Glomerular endothelial cell (primary cell): ENCODE measurements at regions not wholly inside any gene's neighbourhood (a gene's known extent, or its start where the extent isn't known, plus 50 kb on each side); places are given as distances from the start of the nearest gene placed in this dataset.

Source experiments
- DNase-seq: peaks from one replicate; pipeline ENCODE4 v3.0.0-alpha.2; 2011; ENCODE audit warnings: low read depth, low spot score; ENCODE audit errors: extremely low read depth

GRCh38 chr1:110766336-110766647 lies 91.6 kb upstream of the KCNA3 start:
- DNase-seq: no peak

DNA sequence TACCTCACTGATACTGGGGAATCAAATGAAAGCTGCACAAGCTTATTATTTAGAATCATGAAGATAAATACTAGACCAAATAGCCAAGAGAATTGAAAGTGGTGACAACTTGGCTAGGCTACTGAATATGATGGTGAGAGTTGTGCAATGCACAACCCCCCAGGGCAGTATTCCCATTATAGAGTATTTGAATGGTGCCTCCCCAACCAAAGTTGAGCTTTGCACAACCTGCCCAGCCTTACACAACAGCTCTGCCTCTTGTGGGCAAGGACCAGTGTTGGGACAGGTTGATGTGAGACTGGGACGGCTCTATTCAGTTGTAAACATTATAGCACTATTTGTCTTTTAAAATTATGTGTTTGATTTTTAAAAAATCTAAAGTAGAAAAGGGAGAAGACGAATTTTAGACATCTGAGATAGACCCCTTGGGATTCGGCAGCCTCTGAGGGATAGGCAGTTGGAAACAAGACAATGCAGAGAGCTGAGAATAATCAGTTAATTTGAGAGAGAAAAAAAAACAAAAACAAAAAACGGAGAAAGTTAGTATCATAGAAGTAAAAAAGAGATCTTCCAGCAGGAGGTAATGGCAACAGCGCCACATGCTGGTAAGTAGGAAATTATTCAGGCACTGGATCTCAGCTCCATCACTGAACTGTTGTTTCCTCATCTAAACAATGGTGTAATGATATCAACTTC lies 91.0 kb upstream of the KCNA3 start:
- DNase-seq: no peak

DNA sequence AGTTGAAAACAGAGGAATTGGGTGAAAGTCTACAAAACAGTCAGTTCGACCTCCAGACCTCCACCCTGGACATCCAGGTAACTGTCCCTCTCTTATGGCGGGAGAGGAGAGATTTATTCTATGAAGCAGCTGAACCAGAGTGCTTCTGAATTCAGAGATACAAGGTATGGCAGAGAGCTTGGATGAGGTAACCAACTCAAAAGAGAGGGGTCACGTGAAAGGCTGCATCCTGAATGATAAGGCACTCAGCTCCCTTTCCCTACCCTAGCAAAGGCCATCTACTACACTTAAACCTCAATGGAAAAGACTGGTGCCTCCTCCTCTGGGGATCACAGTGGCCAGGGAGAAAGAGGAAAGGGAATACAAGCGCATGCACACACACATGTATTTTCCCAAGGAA lies 88.4 kb upstream of the KCNA3 start:
- no peak for DNase-seq

GRCh38 chr1:110760321-110760720 lies 85.6 kb upstream of the KCNA3 start:
- no peak for DNase-seq

GRCh38 chr1:110756506-110756905 lies 81.8 kb upstream of the KCNA3 start:
- DNase-seq: no peak

DNA sequence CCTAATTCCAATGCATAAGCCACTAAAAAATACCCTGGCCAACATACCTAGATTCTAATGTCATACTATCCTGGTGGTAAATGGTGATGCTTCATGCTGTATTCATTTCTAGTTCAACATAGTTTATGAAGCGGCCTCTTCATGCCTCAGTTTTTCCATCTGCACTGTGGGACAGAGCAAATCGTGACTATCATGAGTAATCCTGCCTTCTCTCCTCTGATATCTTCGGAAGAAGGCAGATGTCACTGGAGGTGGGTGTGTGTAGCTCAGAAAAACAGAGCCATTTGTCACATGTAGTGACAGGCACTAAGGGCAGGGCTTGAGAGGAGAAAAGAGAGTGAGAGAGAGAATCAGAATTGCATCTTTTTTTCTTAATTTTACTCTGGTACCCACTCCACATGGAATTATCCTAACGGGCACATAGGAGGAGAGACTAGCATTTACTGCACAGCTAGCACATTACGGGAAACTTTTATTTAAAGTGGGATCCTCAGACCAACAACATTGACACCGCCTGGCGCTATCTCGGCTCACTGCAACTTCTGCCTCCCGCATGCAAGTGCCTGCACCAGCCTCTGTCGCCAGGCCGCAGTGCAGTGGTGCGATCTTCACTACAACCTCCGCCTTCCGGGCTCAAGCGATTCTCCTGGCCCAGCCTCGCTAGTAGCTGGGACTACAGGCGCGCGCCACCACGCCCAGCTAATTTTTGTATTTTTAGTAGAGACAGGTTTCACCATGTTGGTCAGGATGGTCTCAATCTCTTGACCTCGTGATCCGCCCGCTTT lies 78.4 kb upstream of the KCNA3 start:
- no peak for DNase-seq

DNA sequence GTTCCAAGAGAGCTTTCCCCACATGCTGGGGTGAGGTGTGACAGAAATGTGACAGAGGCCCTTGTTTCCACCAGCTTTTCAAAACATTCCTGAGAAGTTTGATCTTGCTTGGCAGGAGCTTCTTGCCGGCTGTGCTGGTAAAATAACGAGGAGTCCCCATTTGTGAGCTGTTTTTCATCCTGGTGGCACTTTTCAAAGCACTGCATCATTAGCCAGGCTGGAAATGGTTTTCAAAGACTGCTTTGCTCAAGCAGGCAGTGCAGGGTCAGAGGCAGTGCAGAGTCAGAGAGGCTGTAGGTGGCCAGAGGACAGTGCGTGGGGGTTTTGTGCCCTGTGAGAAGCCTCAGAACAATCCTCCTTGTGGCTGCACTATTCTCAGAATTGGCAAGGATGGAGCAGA lies 75.8 kb upstream of the KCNA3 start:
- no peak for DNase-seq

- DNase-seq: no peak
Measured at GRCh38 chr1:110749960-110750359, 75.2 kb upstream of the KCNA3 start.

- peak; percentile 3 for DNase-seq
Measured at GRCh38 chr1:110746644-110747259, 72.0 kb upstream of the KCNA3 start.

GRCh38 chr1:110743397-110743796 lies 68.7 kb upstream of the KCNA3 start:
- no peak for DNase-seq

GRCh38 chr1:110736900-110737605 lies 62.3 kb upstream of the KCNA3 start:
- no peak for DNase-seq

GRCh38 chr1:110734133-110734680 lies 59.5 kb upstream of the KCNA3 start:
- no peak for DNase-seq

GRCh38 chr1:110731529-110731928 lies 56.8 kb upstream of the KCNA3 start:
- DNase-seq: no peak

- no peak for DNase-seq
Measured at GRCh38 chr1:110728388-110729001, 53.8 kb upstream of the KCNA3 start.

GRCh38 chr1:110727246-110727645 lies 52.5 kb upstream of the KCNA3 start:
- DNase-seq: no peak

GRCh38 chr1:110726755-110727154 lies 52.0 kb upstream of the KCNA3 start:
- DNase-seq: no peak
